Neuronal stem cell (in vitro differentiated cells): ENCODE measurements at regions not wholly inside any gene's neighbourhood (a gene's known extent, or its start where the extent isn't known, plus 50 kb on each side); places are given as distances from the start of the nearest gene placed in this dataset.

Source experiments
- DNase-seq: peaks from one replicate; pipeline ENCODE4 v3.0.0-alpha.2; 2013; ENCODE audit warnings: low spot score
- H2AFZ ChIP-seq: one replicate; pipeline ENCODE4 v1.6.1; 2013; ENCODE audit warnings: mild to moderate bottlenecking, low read length, inconsistent platforms
- H2AK5ac ChIP-seq: 2 replicates; pipeline ENCODE4 v1.6.1; 2013; ENCODE audit warnings: low read depth, mild to moderate bottlenecking, inconsistent platforms, low read length, moderate library complexity, mixed read lengths
- H2BK120ac ChIP-seq: 2 replicates; pipeline ENCODE4 v1.6.1; 2013; ENCODE audit warnings: low read depth, mild to moderate bottlenecking, inconsistent platforms, low read length, moderate library complexity, mixed read lengths
- H2BK12ac ChIP-seq: one replicate; pipeline ENCODE4 v1.6.1; 2013; ENCODE audit warnings: low read length, inconsistent platforms
- H2BK15ac ChIP-seq: 2 replicates; pipeline ENCODE4 v1.6.1; 2013; ENCODE audit warnings: mild to moderate bottlenecking, low read length, inconsistent platforms, mixed read lengths
- H2BK5ac ChIP-seq: one replicate; pipeline ENCODE4 v1.6.1; 2013; ENCODE audit warnings: inconsistent platforms, mild to moderate bottlenecking, low read length, moderate library complexity
- H3K14ac ChIP-seq: one replicate; pipeline ENCODE4 v1.6.1; 2013; ENCODE audit warnings: low read length, inconsistent platforms
- H3K18ac ChIP-seq: 2 replicates; pipeline ENCODE4 v1.6.1; 2013; ENCODE audit warnings: low read length, inconsistent platforms
- H3K23ac ChIP-seq: 2 replicates; pipeline ENCODE4 v1.6.1; 2013; ENCODE audit warnings: low read depth, mild to moderate bottlenecking, mixed read lengths, low read length, inconsistent platforms; ENCODE audit not compliant: poor library complexity
- H3K27ac ChIP-seq: replicated peaks from 3 replicates; pipeline ENCODE4 v1.5.1; 2013; ENCODE audit warnings: low read length, inconsistent platforms
- H3K27me3 ChIP-seq, 3 experiments: 2 replicates each; pipeline ENCODE4 v1.6.1; 2013; ENCODE audit warnings: low read length in 3 of 3, mild to moderate bottlenecking in 2 of 3, inconsistent platforms in 1 of 3, low read depth in 1 of 3, mixed read lengths in 1 of 3, moderate library complexity in 1 of 3; ENCODE audit not compliant: control insufficient read depth in 3 of 3, insufficient read depth in 3 of 3
- H3K36me3 ChIP-seq, 2 donors: replicated peaks in 1 of 2; 2 replicates each; pipeline ENCODE4 v1.6.1; 2013; ENCODE audit warnings: low read length in 2 of 2; ENCODE audit not compliant: control insufficient read depth in 2 of 2, insufficient read depth in 2 of 2
- H3K4ac ChIP-seq: 2 replicates; pipeline ENCODE4 v1.6.1; 2013; ENCODE audit warnings: inconsistent platforms, mild to moderate bottlenecking, low read length, moderate library complexity
- H3K4me1 ChIP-seq, 2 donors: 1 replicate in 1 of 2; 2 replicates in 1 of 2; pipeline ENCODE4 v1.6.1; 2013; ENCODE audit warnings: low read length in 2 of 2, low read depth in 1 of 2; ENCODE audit not compliant: control insufficient read depth in 2 of 2, insufficient read depth in 1 of 2
- H3K4me2 ChIP-seq: one replicate; pipeline ENCODE4 v1.6.1; 2013; ENCODE audit warnings: mild to moderate bottlenecking, low read length, inconsistent platforms; ENCODE audit not compliant: insufficient read depth, poor library complexity, severe bottlenecking
- H3K4me3 ChIP-seq, 2 donors: 2 replicates each; pipeline ENCODE4 v1.5.1; 2013; ENCODE audit warnings: low read length in 2 of 2, mild to moderate bottlenecking in 2 of 2, inconsistent platforms in 1 of 2, moderate library complexity in 1 of 2
- H3K79me1 ChIP-seq: one replicate; pipeline ENCODE4 v1.6.1; 2013; ENCODE audit warnings: low read depth, mild to moderate bottlenecking, inconsistent platforms, low read length, moderate library complexity
- H3K9ac ChIP-seq: one replicate; pipeline ENCODE4 v1.6.1; 2013; ENCODE audit warnings: mild to moderate bottlenecking, low read depth, low read length, inconsistent platforms; ENCODE audit not compliant: poor library complexity
- H3K9me3 ChIP-seq, 2 donors: replicated peaks in 1 of 2; 2 replicates each; pipeline versions ENCODE3 to v1.6.1; 2013; ENCODE audit warnings: low read length in 2 of 2, mild to moderate bottlenecking in 2 of 2, inconsistent platforms in 1 of 2, low read depth in 1 of 2, mixed read lengths in 1 of 2, moderate library complexity in 1 of 2; ENCODE audit not compliant: control insufficient read depth in 2 of 2, insufficient read depth in 1 of 2
- H4K8ac ChIP-seq: one replicate; pipeline ENCODE4 v1.6.1; 2013; ENCODE audit warnings: low read depth, mild to moderate bottlenecking, inconsistent platforms, low read length, moderate library complexity
- H4K91ac ChIP-seq: one replicate; pipeline ENCODE4 v1.6.1; 2013; ENCODE audit warnings: low read length, low read depth, mild to moderate bottlenecking, inconsistent platforms; ENCODE audit not compliant: poor library complexity
- WGBS, 2 donors: extraction: QIAGEN DNeasy Blood & Tissue Kit; methylation state at CpG; one replicate each; pipeline ENCODE4 v1.1.7; 2013; ENCODE audit warnings: missing lambda C conversion rate in 2 of 2, mixed read lengths in 1 of 2; ENCODE audit not compliant: insufficient read length in 2 of 2, insufficient replicate concordance in 1 of 2; ENCODE audit errors: extremely low coverage in 2 of 2; 5-methylcytosine and 5-hydroxymethylcytosine counted together

DNA sequence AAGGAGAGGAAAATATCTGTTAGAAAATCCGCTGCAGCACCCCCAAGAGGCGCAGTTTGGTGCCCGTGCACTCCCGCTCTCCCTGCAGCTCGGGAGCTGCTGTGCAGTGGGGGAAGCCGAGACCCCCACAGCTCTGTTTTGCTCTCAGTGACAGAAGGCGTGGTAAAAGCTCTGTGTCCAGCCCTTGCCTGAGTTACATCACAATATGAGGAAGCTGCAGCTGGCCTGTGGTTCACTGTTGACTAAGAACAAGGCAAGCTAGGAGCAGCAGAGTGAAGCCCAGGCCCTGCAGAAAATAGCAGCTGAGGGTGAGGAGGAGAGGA is 88.5 kb upstream of the ADRA2C start:
- no peak overlapping the region for H3K23ac ChIP-seq
- H2BK12ac ChIP-seq, result no peak overlapping the region
- H3K27me3 ChIP-seq, result peaks cover 0 to 10% (median 0%) of the 10 kb centered on the region in 3 experiments
- H2BK120ac ChIP-seq, result no peak overlapping the region
- no peak overlapping the region for H2BK5ac ChIP-seq
- no peak overlapping the region for H2AFZ ChIP-seq
- H3K9ac ChIP-seq, result peak overlapping the region; percentile 39
- no peak overlapping the region for H4K91ac ChIP-seq
- no peak overlapping the region for H2BK15ac ChIP-seq
- DNase-seq, result no peak
- WGBS, 2 donors, result no CpG with 5 or more reads among the region's 7 CpGs
- H3K36me3 ChIP-seq, result no peaks in the 10 kb centered on the region
- no peak overlapping the region for H2AK5ac ChIP-seq
- no peak overlapping the region for H3K27ac ChIP-seq
- H4K8ac ChIP-seq, result peak overlapping the region; percentile 6
- no peaks in the 10 kb centered on the region for H3K9me3 ChIP-seq
- H3K4me2 ChIP-seq, result no peak overlapping the region
- H3K4ac ChIP-seq, result no peak overlapping the region
- H3K79me1 ChIP-seq, result no peaks in the 10 kb centered on the region
- H3K4me3 ChIP-seq, result no peak overlapping the region
- H3K4me1 ChIP-seq, result peaks cover 0 to 15% of the 10 kb centered on the region in 2 donors
- peak overlapping the region; percentile 49 for H3K14ac ChIP-seq
- H3K18ac ChIP-seq, result peak overlapping the region; percentile 74

DNA sequence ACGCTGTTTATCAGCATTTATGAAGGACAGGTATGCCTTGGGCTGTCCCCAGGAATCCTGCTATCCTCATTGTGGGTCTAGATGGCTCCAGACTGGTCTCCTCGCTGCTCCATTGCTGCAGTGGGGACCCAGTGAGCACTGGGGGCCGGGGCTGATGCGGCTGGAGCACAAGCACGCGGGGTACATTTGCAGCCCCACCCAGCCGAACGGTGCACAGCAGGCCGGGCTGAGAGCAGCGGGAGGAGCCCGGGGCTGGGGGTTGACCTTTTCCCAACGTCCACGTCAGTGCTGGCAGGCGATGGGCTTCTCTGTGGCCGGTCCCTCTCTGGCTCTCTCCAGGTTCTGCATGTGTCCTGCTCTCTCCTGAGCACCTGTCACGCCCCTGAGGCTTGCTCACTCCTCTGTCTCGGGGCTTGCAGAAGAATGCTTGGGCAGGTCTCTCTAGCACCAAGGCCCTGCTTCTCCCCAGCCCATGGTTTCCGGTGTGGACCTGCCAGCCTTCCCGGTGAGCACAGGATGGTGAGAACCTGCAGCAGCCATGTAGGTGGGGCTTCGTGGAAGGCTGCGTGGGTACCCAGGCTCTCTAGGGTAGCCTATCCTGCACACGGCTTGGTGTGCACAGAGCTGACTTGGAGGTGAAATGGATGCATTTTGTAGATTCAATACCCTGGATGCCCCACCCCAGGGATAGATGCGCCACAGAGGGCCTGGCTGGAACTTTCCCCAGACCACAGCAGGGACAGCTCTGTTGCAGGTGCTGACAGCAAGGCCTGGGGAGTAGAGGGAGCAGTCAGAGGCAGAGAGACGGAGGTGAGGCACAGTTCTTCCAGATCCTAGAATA is 89.1 kb upstream of the ADRA2C start:
- peak overlapping the region; percentile 4 for H2BK12ac ChIP-seq
- peak overlapping the region; percentile 32 for H3K14ac ChIP-seq
- peak overlapping the region; percentile 59 for H2BK5ac ChIP-seq
- no peak overlapping the region for H3K4me3 ChIP-seq
- no peaks in the 10 kb centered on the region for H3K79me1 ChIP-seq
- H3K4ac ChIP-seq, result no peak overlapping the region
- no peak overlapping the region for H2AFZ ChIP-seq
- H2BK120ac ChIP-seq, result peak overlapping the region; percentile 44
- H4K8ac ChIP-seq, result peak overlapping the region; percentile 30
- peak overlapping the region; percentile 91 for H2BK15ac ChIP-seq
- H3K4me1 ChIP-seq, result peaks cover 0 to 15% of the 10 kb centered on the region in 2 donors
- no peaks in the 10 kb centered on the region for H3K36me3 ChIP-seq
- no peak overlapping the region for H4K91ac ChIP-seq
- peaks cover 0 to 2% of the 10 kb centered on the region in 2 donors for H3K9me3 ChIP-seq
- H3K23ac ChIP-seq, result peak overlapping the region; percentile 81
- no peak overlapping the region for H3K27ac ChIP-seq
- H3K18ac ChIP-seq, result no peak overlapping the region
- WGBS, 2 donors, result no CpG with 5 or more reads among the region's 24 CpGs
- DNase-seq, result no peak
- peaks cover 0 to 8% (median 0%) of the 10 kb centered on the region in 3 experiments for H3K27me3 ChIP-seq
- no peak overlapping the region for H3K9ac ChIP-seq
- no peak overlapping the region for H3K4me2 ChIP-seq
- peak overlapping the region; percentile 96 for H2AK5ac ChIP-seq

DNA sequence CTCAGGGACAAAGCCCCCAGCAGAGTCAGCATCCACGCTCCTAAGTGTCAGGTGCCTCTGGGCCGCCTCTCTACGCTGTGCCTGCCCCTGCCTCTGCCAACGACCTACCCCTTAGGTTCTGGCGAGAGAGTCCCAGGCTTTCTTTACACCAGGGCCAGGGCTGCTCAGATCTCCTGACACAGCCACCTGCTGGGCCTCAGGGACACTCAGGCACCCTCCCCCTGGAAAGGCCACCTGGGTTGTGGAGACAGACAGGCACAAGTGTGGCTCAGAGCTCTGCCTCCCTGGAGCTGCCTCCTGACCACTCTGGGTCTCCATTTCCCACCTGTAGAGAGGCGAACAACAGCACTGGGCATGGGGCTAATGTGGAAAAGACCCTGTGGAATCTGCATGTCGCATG is 90.0 kb upstream of the ADRA2C start:
- peaks cover 3% of the 10 kb centered on the region for H3K79me1 ChIP-seq
- peak overlapping the region; percentile 96 for H2AK5ac ChIP-seq
- H2BK5ac ChIP-seq, result peak overlapping the region; percentile 59
- H3K14ac ChIP-seq, result peak overlapping the region; percentile 32
- peak overlapping the region; percentile 55 for H3K18ac ChIP-seq
- WGBS, 2 donors, result no CpG with 5 or more reads among the region's 7 CpGs
- H3K4me3 ChIP-seq, result no peak overlapping the region
- no peak overlapping the region for H2BK120ac ChIP-seq
- DNase-seq, result no peak
- H3K4ac ChIP-seq, result no peak overlapping the region
- H4K8ac ChIP-seq, result no peak overlapping the region
- no peak overlapping the region for H3K27ac ChIP-seq
- peak overlapping the region; percentile 88 for H2BK12ac ChIP-seq
- peaks cover 0 to 3% of the 10 kb centered on the region in 2 donors for H3K9me3 ChIP-seq
- H3K36me3 ChIP-seq, result no peaks in the 10 kb centered on the region
- no peak overlapping the region for H3K4me2 ChIP-seq
- no peak overlapping the region for H3K23ac ChIP-seq
- peak overlapping the region; percentile 91 for H2BK15ac ChIP-seq
- no peak overlapping the region for H2AFZ ChIP-seq
- peaks cover 0 to 8% (median 0%) of the 10 kb centered on the region in 3 experiments for H3K27me3 ChIP-seq
- no peak overlapping the region for H3K9ac ChIP-seq
- peak overlapping the region; percentile 68 for H4K91ac ChIP-seq
- peaks cover 0 to 15% of the 10 kb centered on the region in 2 donors for H3K4me1 ChIP-seq

DNA sequence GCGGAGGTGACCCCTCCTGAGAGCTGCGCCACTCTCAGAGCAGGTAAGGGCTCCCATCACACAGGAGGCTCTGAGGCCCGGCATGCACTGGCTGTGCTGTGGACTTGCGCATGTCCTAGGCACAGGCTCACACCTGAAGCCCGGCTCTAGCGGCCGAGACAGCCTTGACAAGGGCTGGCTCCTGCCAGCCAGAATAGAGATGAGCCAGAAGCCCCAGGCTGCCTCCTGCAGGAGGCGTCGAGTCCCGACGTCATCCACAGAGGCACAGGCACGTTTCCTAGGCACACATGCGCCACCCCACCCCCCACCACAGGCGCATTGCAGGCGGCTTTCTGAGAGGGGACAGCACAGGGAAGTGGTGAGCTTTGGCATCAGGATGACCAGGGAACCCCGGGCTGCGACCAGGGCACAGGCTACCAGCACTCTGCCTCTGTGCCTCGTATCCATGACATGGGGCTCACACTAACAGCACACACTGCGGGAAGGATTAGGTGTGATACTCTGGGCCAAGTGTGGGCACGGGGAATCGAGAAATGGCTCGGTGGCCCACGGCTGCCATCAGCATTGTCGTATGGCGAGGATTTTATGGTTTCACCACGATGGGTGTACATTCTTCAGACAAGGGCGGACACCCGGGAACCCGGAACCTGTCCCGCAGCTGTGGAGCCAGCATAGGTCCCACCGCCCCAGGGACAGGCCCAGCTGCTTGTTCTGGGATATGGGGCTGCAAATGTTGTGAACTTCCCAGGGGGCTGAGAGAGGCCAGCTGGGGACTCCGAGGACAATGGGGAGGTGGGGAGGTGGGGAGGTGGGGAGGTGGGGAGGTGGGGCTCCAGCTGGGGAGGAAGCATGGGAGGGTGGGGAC is 90.7 kb upstream of the ADRA2C start:
- Histone ChIP-seq H2BK120ac (no peak overlapping the region), H2AK5ac (peak overlapping the region; percentile 71), H3K18ac (peak overlapping the region; percentile 52), H3K4me1 (peaks cover 0 to 15% of the 10 kb centered on the region in 2 donors), H3K79me1 (peaks cover 3% of the 10 kb centered on the region), H3K23ac (no peak overlapping the region), H2BK5ac (no peak overlapping the region), H3K9me3 (peaks cover 0 to 3% of the 10 kb centered on the region in 2 donors), H3K14ac (peak overlapping the region; percentile 32), H3K9ac (no peak overlapping the region), H3K4ac (no peak overlapping the region), H3K27me3 (peaks cover 0 to 8% (median 0%) of the 10 kb centered on the region in 3 experiments), H3K4me3 (no peak overlapping the region), H4K91ac (no peak overlapping the region), H3K36me3 (no peaks in the 10 kb centered on the region), H2BK15ac (peak overlapping the region; percentile 53), H2BK12ac (peak overlapping the region; percentile 24), H4K8ac (no peak overlapping the region), H3K27ac (no peak overlapping the region), H2AFZ (no peak overlapping the region), H3K4me2 (no peak overlapping the region)
- no peak for DNase-seq
- no CpG with 5 or more reads among the region's 32 CpGs for WGBS, 2 donors
